H1 (cell line): ENCODE measurements at regions not wholly inside any gene's neighbourhood (a gene's known extent, or its start where the extent isn't known, plus 50 kb on each side); places are given as distances from the start of the nearest gene placed in this dataset.

Experiments used
- CTCF ChIA-PET: fragments of 300-600 bp; sonication (Branson Sonifier 250); formaldehyde crosslinking; loops from one replicate; lab custom pipeline; 2021; ENCODE audit not compliant: partially characterized antibody; lab: Charles Lee
- POLR2A ChIA-PET: fragments of 300-600 bp; sonication (Branson Sonifier 250); formaldehyde crosslinking; loops from one replicate; lab custom pipeline; 2021; ENCODE audit warnings: inconsistent platforms; ENCODE audit not compliant: partially characterized antibody; lab: Charles Lee
- DNase-seq, 2 experiments: peaks; one replicate each; pipeline versions ENCODE4 v3.0.0 to v3.0.0-alpha.2; 2010 to 2022; ENCODE audit warnings: low spot score in 2 of 2, low read depth in 1 of 2, mixed read lengths in 1 of 2
- FAIRE-seq: peaks from 2 replicates; lab custom pipeline; 2011; peaks lifted over from hg19 to GRCh38; lab: Jason Lieb, UNC
- H2AFZ ChIP-seq: 2 replicates; pipeline ENCODE4 v1.8.1; 2012; ENCODE audit warnings: low read length, inconsistent platforms
- H2AK5ac ChIP-seq: 2 replicates; pipeline ENCODE4 v1.6.1; 2013; ENCODE audit warnings: low read depth, low read length
- H2BK120ac ChIP-seq: replicated peaks from 2 replicates; pipeline ENCODE3; 2013; ENCODE audit warnings: low read depth, low read length, inconsistent platforms
- H2BK12ac ChIP-seq: 2 replicates; pipeline ENCODE4 v1.6.1; 2013; ENCODE audit warnings: low read depth, low read length
- H2BK15ac ChIP-seq: 2 replicates; pipeline ENCODE4 v1.6.1; 2013; ENCODE audit warnings: low read length
- H2BK20ac ChIP-seq: 2 replicates; pipeline ENCODE4 v1.6.1; 2013; ENCODE audit warnings: low read length
- H2BK5ac ChIP-seq: 2 replicates; pipeline ENCODE4 v1.6.1; 2013; ENCODE audit warnings: low read depth, low read length
- H3K14ac ChIP-seq: 2 replicates; pipeline ENCODE4 v1.6.1; 2013; ENCODE audit warnings: inconsistent platforms; ENCODE audit not compliant: insufficient read length
- H3K18ac ChIP-seq: 2 replicates; pipeline ENCODE4 v1.6.1; 2013; ENCODE audit warnings: low read length; ENCODE audit errors: extremely low read depth
- H3K23ac ChIP-seq: 2 replicates; pipeline ENCODE4 v1.6.1; 2013; ENCODE audit warnings: inconsistent platforms; ENCODE audit not compliant: insufficient read length
- H3K23me2 ChIP-seq: 2 replicates; pipeline ENCODE4 v1.6.1; 2013; ENCODE audit warnings: low read depth, low read length
- H3K27ac ChIP-seq: 2 replicates; pipeline ENCODE4 v1.6.1; 2011; ENCODE audit warnings: low read depth, low read length, inconsistent platforms
- H3K27me3 ChIP-seq, 4 experiments: replicated peaks in 1 of 4; 1 replicate in 1 of 4; 2 replicates in 3 of 4; pipeline versions ENCODE4 v1.6.1 to v1.8.1; 2011 to 2013; ENCODE audit warnings: low read length in 3 of 4, mild to moderate bottlenecking in 3 of 4, inconsistent platforms in 2 of 4, mixed read lengths in 2 of 4, moderate library complexity in 1 of 4; ENCODE audit not compliant: control insufficient read depth in 3 of 4, insufficient read depth in 3 of 4; ENCODE audit errors: extremely low read depth in 1 of 4
- H3K36me3 ChIP-seq, 4 experiments: 2 replicates each; pipeline versions ENCODE4 v1.6.1 to v1.8.1; 2011 to 2013; ENCODE audit warnings: mild to moderate bottlenecking in 4 of 4, low read length in 3 of 4, moderate library complexity in 2 of 4, control low read depth in 1 of 4, inconsistent platforms in 1 of 4; ENCODE audit not compliant: insufficient read depth in 4 of 4, control insufficient read depth in 2 of 4
- H3K4ac ChIP-seq: replicated peaks from 2 replicates; pipeline ENCODE3; 2013; ENCODE audit warnings: low read length, low read depth, mixed read lengths, inconsistent platforms; ENCODE audit not compliant: insufficient read length
- H3K4me1 ChIP-seq, 4 experiments: replicated peaks in 1 of 4; 1 replicate in 1 of 4; 2 replicates in 3 of 4; pipeline versions ENCODE4 v1.6.1 to v1.8.1; 2011 to 2013; ENCODE audit warnings: low read length in 3 of 4, inconsistent platforms in 2 of 4, mixed read lengths in 1 of 4; ENCODE audit not compliant: insufficient read depth in 4 of 4, control insufficient read depth in 3 of 4
- H3K4me2 ChIP-seq, 2 experiments: 2 replicates each; pipeline versions ENCODE4 v1.6.1 to v1.8.1; 2011 to 2013; ENCODE audit warnings: low read depth in 2 of 2, low read length in 2 of 2, control low read depth in 1 of 2, inconsistent platforms in 1 of 2, mild to moderate bottlenecking in 1 of 2; ENCODE audit not compliant: insufficient read depth in 1 of 2
- H3K4me3 ChIP-seq, 4 experiments: fragments of 200-600, 300-600 bp in 1 of 4; sonication (generic), shearing (Covaris generic), sonication (Bioruptor Twin) in 1 of 4; 2 replicates each; pipeline versions ENCODE4 v1.5.1 to v1.8.1; 2011 to 2016; ENCODE audit warnings: low read length in 4 of 4, low read depth in 3 of 4, control low read depth in 2 of 4, inconsistent platforms in 2 of 4, mild to moderate bottlenecking in 2 of 4, mixed read lengths in 1 of 4, moderate library complexity in 1 of 4; ENCODE audit not compliant: insufficient read depth in 2 of 4; ENCODE audit errors: extremely low read depth in 1 of 4
- H3K56ac ChIP-seq: replicated peaks from 2 replicates; pipeline ENCODE3; 2013; ENCODE audit warnings: low read depth, mild to moderate bottlenecking, mixed read lengths, low read length, inconsistent platforms; ENCODE audit not compliant: insufficient read length
- H3K79me1 ChIP-seq: 2 replicates; pipeline ENCODE4 v1.6.1; 2013; ENCODE audit warnings: low read depth, low read length, control low read depth
- H3K79me2 ChIP-seq, 2 experiments: 2 replicates each; pipeline versions ENCODE4 v1.6.1 to v1.8.1; 2012 to 2013; ENCODE audit warnings: low read length in 2 of 2, mild to moderate bottlenecking in 2 of 2, inconsistent platforms in 1 of 2; ENCODE audit not compliant: insufficient read depth in 2 of 2, control insufficient read depth in 1 of 2
- H3K9ac ChIP-seq, 4 experiments: replicated peaks in 1 of 4; 1 replicate in 1 of 4; 2 replicates in 3 of 4; pipeline versions ENCODE4 v1.6.1 to v1.8.1; 2011 to 2013; ENCODE audit warnings: low read depth in 3 of 4, low read length in 3 of 4, control low read depth in 2 of 4, mild to moderate bottlenecking in 2 of 4, moderate library complexity in 2 of 4, inconsistent platforms in 1 of 4; ENCODE audit errors: extremely low read depth in 1 of 4
- H3K9me3 ChIP-seq, 2 experiments: 2 replicates each; pipeline versions ENCODE4 v1.6.1 to v1.8.1; 2012 to 2013; ENCODE audit warnings: mild to moderate bottlenecking in 2 of 2, moderate library complexity in 2 of 2, control low read depth in 1 of 2, inconsistent platforms in 1 of 2, low read depth in 1 of 2, low read length in 1 of 2, mixed read lengths in 1 of 2; ENCODE audit not compliant: insufficient read depth in 2 of 2
- H4K20me1 ChIP-seq, 2 experiments: replicated peaks in 1 of 2; 2 replicates each; pipeline versions ENCODE3 to v1.8.1; 2011 to 2013; ENCODE audit warnings: inconsistent platforms in 2 of 2, low read length in 2 of 2, mild to moderate bottlenecking in 1 of 2; ENCODE audit not compliant: insufficient read depth in 2 of 2, control insufficient read depth in 1 of 2
- H4K5ac ChIP-seq: 2 replicates; pipeline ENCODE4 v1.6.1; 2013; ENCODE audit warnings: low read length, low read depth, mixed read lengths, inconsistent platforms; ENCODE audit not compliant: insufficient read length
- H4K8ac ChIP-seq: 2 replicates; pipeline ENCODE4 v1.8.0; 2013; ENCODE audit warnings: mild to moderate bottlenecking, moderate library complexity, low read length, inconsistent platforms; ENCODE audit not compliant: insufficient read depth; ENCODE audit errors: extremely low read depth
- H4K91ac ChIP-seq: replicated peaks from 2 replicates; pipeline ENCODE3; 2013; ENCODE audit warnings: low read length, mixed read lengths, inconsistent platforms; ENCODE audit not compliant: insufficient read length
- CHD2 ChIP-seq: IDR thresholded peaks from 2 replicates; pipeline ENCODE4 v1.6.1; 2012; ENCODE audit warnings: low read length, improper control_type of control experiment
- EGR1 ChIP-seq: IDR thresholded peaks from 2 replicates; pipeline ENCODE4 v1.6.1; 2011; ENCODE audit warnings: low read depth, low read length, borderline replicate concordance
- KDM4A ChIP-seq: IDR thresholded peaks from one replicate; pipeline ENCODE4 v1.7.1; 2012; ENCODE audit warnings: low read depth, mild to moderate bottlenecking, moderate library complexity, low read length, inconsistent platforms; ENCODE audit not compliant: severe bottlenecking
- MAFK ChIP-seq: IDR thresholded peaks from 2 replicates; pipeline ENCODE4 v1.6.1; 2012; ENCODE audit warnings: low read depth, mild to moderate bottlenecking, improper control_type of control experiment, low read length
- NRF1 ChIP-seq: IDR thresholded peaks from 2 replicates; pipeline ENCODE4 v1.6.1; 2011; ENCODE audit warnings: mild to moderate bottlenecking, low read depth, low read length, improper control_type of control experiment
- SIN3A ChIP-seq, 2 experiments: IDR thresholded peaks in 1 of 2; conservative IDR thresholded peaks in 1 of 2; 2 replicates each; pipeline ENCODE4 v1.6.1; 2011 to 2012; ENCODE audit warnings: low read length in 2 of 2, improper control_type of control experiment in 1 of 2, low read depth in 1 of 2, mild to moderate bottlenecking in 1 of 2
- SIRT6 ChIP-seq: IDR thresholded peaks from one replicate; pipeline ENCODE4 v1.7.1; 2012; ENCODE audit warnings: low read length, inconsistent platforms
- SIX5 ChIP-seq: IDR thresholded peaks from 2 replicates; pipeline ENCODE4 v1.6.1; 2011; ENCODE audit warnings: mild to moderate bottlenecking, low read depth, low read length
- SP2 ChIP-seq: IDR thresholded peaks from 2 replicates; pipeline ENCODE4 v1.6.1; 2012; ENCODE audit warnings: mild to moderate bottlenecking, low read length, inconsistent platforms
- SRF ChIP-seq: IDR thresholded peaks from 2 replicates; pipeline ENCODE4 v1.6.1; 2011; ENCODE audit warnings: mild to moderate bottlenecking, low read depth, low read length, moderate library complexity
- SUZ12 ChIP-seq: fragments of 200-600 bp; sonication (generic); IDR thresholded peaks from 2 replicates; pipeline ENCODE4 v1.6.1; 2012; ENCODE audit warnings: mild to moderate bottlenecking, inconsistent platforms, low read length, moderate library complexity, mixed read lengths
- TCF12 ChIP-seq: IDR thresholded peaks from 2 replicates; pipeline ENCODE4 v1.6.1; 2011; ENCODE audit warnings: low read depth, mild to moderate bottlenecking, low read length
- WGBS, 2 experiments: shearing (Covaris generic) in 1 of 2; methylation state at CpG; one replicate each; pipeline versions ENCODE4 v1.1.6 to v1.1.7; 2013 to 2015; ENCODE audit warnings: low lambda C conversion rate in 2 of 2, mixed read lengths in 2 of 2, inconsistent platforms in 1 of 2, low coverage in 1 of 2, missing lambda C conversion rate in 1 of 2; ENCODE audit not compliant: insufficient replicate concordance in 2 of 2, insufficient coverage in 1 of 2, insufficient read length in 1 of 2; ENCODE audit errors: extremely low coverage in 1 of 2, missing lambda C conversion rate in 1 of 2; 5-methylcytosine and 5-hydroxymethylcytosine counted together

GRCh38 chr20:55186228-55186627 is 710.8 kb downstream of the DOK5 start:
- Histone ChIP-seq H3K4me2 (no peak overlapping the region), H3K56ac (no peak overlapping the region), H3K23me2 (no peaks in the 10 kb centered on the region), H2BK20ac (no peak overlapping the region), H3K23ac (no peak overlapping the region), H3K18ac (no peak overlapping the region), H3K14ac (no peak overlapping the region), H3K9me3 (no peaks in the 10 kb centered on the region), H3K79me2 (no peaks in the 10 kb centered on the region), H2BK120ac (no peak overlapping the region), H3K27ac (no peak overlapping the region), H2BK5ac (no peak overlapping the region), H2BK15ac (no peak overlapping the region), H2AK5ac (no peak overlapping the region), H3K27me3 (no peaks in the 10 kb centered on the region), H3K36me3 (no peaks in the 10 kb centered on the region), H4K91ac (no peak overlapping the region), H3K9ac (no peak overlapping the region), H2AFZ (no peak overlapping the region), H3K79me1 (no peaks in the 10 kb centered on the region), H3K4me1 (no peaks in the 10 kb centered on the region), H3K4me3 (no peak overlapping the region), H3K4ac (no peak overlapping the region), H2BK12ac (no peak overlapping the region), H4K5ac (no peak overlapping the region), H4K8ac (no peak overlapping the region), H4K20me1 (no peaks in the 10 kb centered on the region)
- 67% methylated on average over 2 of the region's 2 CpGs; no CpG with 5 or more reads in 1 of the 2 experiments for WGBS, 2 experiments
- ChIA-PET POLR2A (no interaction called here), CTCF (no interaction called here)
- FAIRE-seq (no peak), DNase-seq (no peak)
- TF ChIP-seq MAFK (no peak), SP2 (no peak), KDM4A (no peak), SIX5 (no peak), EGR1 (no peak), SIN3A (conservative IDR thresholded peaks at IDR 0.05 in 1 of 2, IDR thresholded peaks at IDR 0.05 in 1 of 2; ENCODE audit: low read depth in 1 of 2, low read length in 2 of 2) (no peak), SUZ12 (no peak), CHD2 (no peak), SRF (no peak), NRF1 (no peak), TCF12 (no peak), SIRT6 (no peak)
